ENCODE measurements at regions not wholly inside any gene's neighbourhood (a gene's known extent, or its start where the extent isn't known, plus 50 kb on each side); places are given as distances from the start of the nearest gene placed in this dataset.

- Histone ChIP-seq H3K27ac (no peak overlapping the region), H3K9me3 (no peaks in the 10 kb centered on the region), H3K36me3 (no peaks in the 10 kb centered on the region), H3K4me3 (no peak overlapping the region), H3K27me3 (no peaks in the 10 kb centered on the region), H3K4me1 (peaks cover 0 to 24% (median 0%) of the 10 kb centered on the region in 9 donors)
- 0 to 44% methylated on average over 1 of the region's 1 CpG for WGBS, 2 donors
- no peak for DNase-seq
- no peak for ATAC-seq
- no peak for TF ChIP-seq CTCF (IDR thresholded peaks at IDR 0.05)
- intact Hi-C loops (cut with DNase I): no loop called here
Observed at GRCh38 chr7:113813471-113813870, 105.3 kb downstream of the PPP1R3A start.

DNA sequence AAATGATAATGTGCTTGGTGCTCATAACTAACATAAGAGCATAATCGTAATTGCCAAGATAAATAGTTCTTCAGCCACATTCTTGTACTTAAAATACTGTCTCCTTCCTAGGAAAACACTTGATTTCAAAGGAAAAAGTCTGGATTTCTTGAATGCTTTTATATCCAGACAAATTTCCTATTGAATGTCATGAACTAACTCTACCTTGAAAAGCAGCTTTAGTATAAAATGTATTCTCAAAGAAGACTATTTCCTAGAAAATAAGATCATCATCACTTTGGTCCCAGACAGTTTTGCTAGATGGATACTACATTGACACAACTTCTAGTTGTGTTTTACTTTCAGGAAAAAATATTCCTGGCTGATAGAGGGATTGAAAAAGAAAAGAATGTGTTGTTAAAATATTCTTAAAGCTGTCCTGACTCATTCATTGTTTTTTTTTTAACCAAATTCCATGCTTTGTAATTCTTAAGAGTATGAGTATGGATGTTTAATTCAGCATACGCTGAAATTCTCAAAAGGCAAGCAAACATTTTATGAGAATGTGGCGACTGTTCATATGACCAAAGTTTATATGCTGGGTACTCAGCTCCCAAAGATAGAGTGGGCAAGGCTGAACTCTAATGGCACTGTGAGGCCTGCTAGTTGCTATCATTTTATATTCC, 106.1 kb downstream of the PPP1R3A start:
- no peak overlapping the region for H3K4me3 ChIP-seq
- TF ChIP-seq CTCF (IDR thresholded peaks at IDR 0.05): no peak
- 70 to 72% methylated on average over 3 of the region's 3 CpGs for WGBS, 2 donors
- intact Hi-C loops (cut with DNase I): no loop called here
- no peaks in the 10 kb centered on the region for H3K27me3 ChIP-seq
- ATAC-seq (peak in 1 of 8 donors; percentile 42), DNase-seq (no peak)
- H3K36me3 ChIP-seq: no peaks in the 10 kb centered on the region
- H3K4me1 ChIP-seq: peaks cover 0 to 18% (median 0%) of the 10 kb centered on the region in 9 donors
- no peak overlapping the region for H3K27ac ChIP-seq
- H3K9me3 ChIP-seq: no peaks in the 10 kb centered on the region

- Histone ChIP-seq H3K27ac (no peak overlapping the region), H3K4me3 (no peak overlapping the region), H3K9me3 (no peaks in the 10 kb centered on the region), H3K27me3 (no peaks in the 10 kb centered on the region), H3K4me1 (peaks cover 0 to 16% (median 0%) of the 10 kb centered on the region in 9 donors), H3K36me3 (no peaks in the 10 kb centered on the region)
- intact Hi-C loops (cut with DNase I): no loop called here
- no peak for TF ChIP-seq CTCF (IDR thresholded peaks at IDR 0.05)
- DNase-seq: no peak
- ATAC-seq: no peak
- 84 to 86% methylated on average over 1 of the region's 1 CpG for WGBS, 2 donors
Observed at GRCh38 chr7:113810080-113810744, 108.6 kb downstream of the PPP1R3A start.

- Histone ChIP-seq H3K9me3 (no peaks in the 10 kb centered on the region), H3K4me3 (no peak overlapping the region), H3K27me3 (no peaks in the 10 kb centered on the region), H3K36me3 (no peaks in the 10 kb centered on the region), H3K4me1 (peaks cover 0 to 16% (median 0%) of the 10 kb centered on the region in 9 donors), H3K27ac (no peak overlapping the region)
- TF ChIP-seq CTCF (IDR thresholded peaks at IDR 0.05): no peak
- 75 to 85% methylated on average over 3 of the region's 3 CpGs for WGBS, 2 donors
- no peak for DNase-seq
- no peak for ATAC-seq
- intact Hi-C loops (cut with DNase I): no loop called here
Observed at GRCh38 chr7:113809581-113809980, 109.2 kb downstream of the PPP1R3A start.
